Endothelial cell of umbilical vein (primary cell): ENCODE measurements at regions not wholly inside any gene's neighbourhood (a gene's known extent, or its start where the extent isn't known, plus 50 kb on each side); places are given as distances from the start of the nearest gene placed in this dataset.

ENCODE experiments used
- BruUV-seq: library from RNA; stranded (reverse); fragments of 400-500 nt; replicated peaks from 2 replicates; lab custom pipeline; 2021; lab: Mats Ljungman, UMichigan
- CTCF ChIA-PET: fragments of 300-600, 350-600 bp; sonication (Branson Sonifier 250); formaldehyde crosslinking; loops from one replicate; lab custom pipeline; 2021; ENCODE audit warnings: antibody characterized with exemption, inconsistent platforms; lab: Charles Lee
- POLR2A ChIA-PET: fragments of 300-600, 350-600 bp; sonication (Branson Sonifier 250); formaldehyde crosslinking; loops from one replicate; lab custom pipeline; 2021; ENCODE audit warnings: antibody characterized with exemption, inconsistent platforms; lab: Charles Lee
- DNase-seq: peaks from one replicate; pipeline ENCODE4 v3.0.0-alpha.2; 2011; ENCODE audit warnings: low read depth, low spot score
- FAIRE-seq: peaks from 2 replicates; lab custom pipeline; 2011; peaks lifted over from hg19 to GRCh38; lab: Jason Lieb, UNC
- H2AFZ ChIP-seq: 2 replicates; pipeline ENCODE4 v1.6.0; 2012; ENCODE audit warnings: low read depth, low read length, control low read depth, inconsistent platforms
- H3K27ac ChIP-seq: 2 replicates; pipeline ENCODE4 v1.5.1; 2011; ENCODE audit warnings: low read depth, mild to moderate bottlenecking, control low read depth, low read length, moderate library complexity; ENCODE audit not compliant: insufficient read depth
- H3K27me3 ChIP-seq, 2 experiments: 2 replicates each; pipeline versions ENCODE4 v1.6.0 to v1.6.1; 2011; ENCODE audit warnings: low read length in 2 of 2, mixed read lengths in 1 of 2; ENCODE audit not compliant: control insufficient read depth in 2 of 2, insufficient read depth in 2 of 2
- H3K36me3 ChIP-seq, 2 experiments: 2 replicates in 1 of 2; 3 replicates in 1 of 2; pipeline ENCODE4 v1.5.1; 2011; ENCODE audit warnings: low read length in 2 of 2, mild to moderate bottlenecking in 1 of 2, moderate library complexity in 1 of 2; ENCODE audit not compliant: control insufficient read depth in 2 of 2, insufficient read depth in 2 of 2; ENCODE audit errors: extremely low read depth in 1 of 2
- H3K4me1 ChIP-seq: 3 replicates; pipeline ENCODE4 v1.5.1; 2011; ENCODE audit warnings: mild to moderate bottlenecking, low read length; ENCODE audit not compliant: control insufficient read depth, insufficient read depth; ENCODE audit errors: extremely low read depth
- H3K4me2 ChIP-seq: 2 replicates; pipeline ENCODE4 v1.6.1; 2011; ENCODE audit warnings: low read length, control low read depth, mixed read lengths; ENCODE audit not compliant: insufficient read depth
- H3K4me3 ChIP-seq, 3 experiments: fragments of 200-600 bp in 1 of 3; sonication (generic), shearing (Covaris generic) in 1 of 3; replicated peaks in 1 of 3; 2 replicates each; pipeline ENCODE4 v1.5.1; 2011 to 2016; ENCODE audit warnings: control low read depth in 3 of 3, low read length in 3 of 3, mild to moderate bottlenecking in 2 of 3, inconsistent platforms in 1 of 3, low read depth in 1 of 3, moderate library complexity in 1 of 3; ENCODE audit not compliant: insufficient read depth in 1 of 3
- H3K79me2 ChIP-seq: 2 replicates; pipeline ENCODE4 v1.6.0; 2012; ENCODE audit warnings: low read length, inconsistent platforms; ENCODE audit not compliant: control insufficient read depth, insufficient read depth
- H3K9ac ChIP-seq: replicated peaks from 2 replicates; pipeline ENCODE3; 2011; ENCODE audit warnings: low read length, control low read depth; ENCODE audit not compliant: insufficient read depth; ENCODE audit errors: extremely low read depth
- H3K9me1 ChIP-seq: replicated peaks from 3 replicates; pipeline ENCODE4 v1.6.0; 2011; ENCODE audit warnings: mild to moderate bottlenecking, low read length; ENCODE audit not compliant: control insufficient read depth, insufficient read depth; ENCODE audit errors: extremely low read depth
- H3K9me3 ChIP-seq: replicated peaks from 2 replicates; pipeline ENCODE4 v1.5.1; 2012; ENCODE audit warnings: low read length, inconsistent platforms; ENCODE audit not compliant: control insufficient read depth, insufficient read depth
- H4K20me1 ChIP-seq: replicated peaks from 2 replicates; pipeline ENCODE3; 2011; ENCODE audit warnings: mild to moderate bottlenecking, low read length; ENCODE audit not compliant: control insufficient read depth, insufficient read depth; ENCODE audit errors: extremely low read depth
- EZH2 ChIP-seq: IDR thresholded peaks from 2 replicates; pipeline ENCODE4 v1.6.1; 2012; ENCODE audit warnings: borderline replicate concordance, low read depth, mild to moderate bottlenecking, moderate library complexity, low read length, inconsistent platforms; ENCODE audit not compliant: severe bottlenecking
- FOS ChIP-seq: IDR thresholded peaks from 2 replicates; pipeline ENCODE4 v1.6.1; 2011; ENCODE audit warnings: mild to moderate bottlenecking, low read length, moderate library complexity, borderline replicate concordance; ENCODE audit not compliant: insufficient read depth
- GATA2 ChIP-seq: IDR thresholded peaks from 2 replicates; pipeline ENCODE4 v1.7.0; 2011; ENCODE audit warnings: low read depth, mild to moderate bottlenecking, moderate library complexity, mixed read lengths, low read length; ENCODE audit not compliant: insufficient read length, insufficient read depth
- JUN ChIP-seq: IDR thresholded peaks from 2 replicates; pipeline ENCODE4 v1.6.1; 2011; ENCODE audit warnings: borderline replicate concordance, low read depth; ENCODE audit not compliant: insufficient read length, insufficient read depth
- MYC ChIP-seq: IDR thresholded peaks from one replicate; pipeline ENCODE4 v1.6.1; 2011; ENCODE audit warnings: mild to moderate bottlenecking, low read depth, low read length
- POLR2A ChIP-seq: IDR thresholded peaks from 2 replicates; pipeline ENCODE4 v1.6.1; 2012; ENCODE audit warnings: low read depth, mild to moderate bottlenecking, control low read depth, low read length
- POLR2AphosphoS5 ChIP-seq: IDR thresholded peaks from 2 replicates; pipeline ENCODE4 v1.6.1; 2012; ENCODE audit warnings: low read depth, mild to moderate bottlenecking, control low read depth, low read length, moderate library complexity; ENCODE audit not compliant: insufficient read depth
- dilution Hi-C: fragments of 300-500 bp; cut with MboI; formaldehyde crosslinking; loops from one replicate; pipeline ENCODE4 v1.15.0; 2019; ENCODE audit warnings: low sequenced_read_pairs; ENCODE audit not compliant: extremely low pct_ligation_motif_present
- intact Hi-C: fragments of 100-400 bp; cut with micrococcal nuclease; formaldehyde crosslinking; loops from one replicate; pipeline ENCODE4 v1.10.0; 2022
- TF ChIP-seq, protein P1 (sequence below): IDR thresholded peaks from 2 replicates; pipeline ENCODE4 v1.6.1; 2011; ENCODE audit not compliant: insufficient read depth, insufficient read length
- TF ChIP-seq, protein P2 (sequence below), 2 donors: IDR thresholded peaks; 1 replicate in 1 of 2; 2 replicates in 1 of 2; pipeline ENCODE4 v1.5.1; 2011; ENCODE audit warnings: low read length in 2 of 2, mild to moderate bottlenecking in 2 of 2, moderate library complexity in 2 of 2, control low read depth in 1 of 2, inconsistent platforms in 1 of 2, low read depth in 1 of 2; ENCODE audit not compliant: insufficient read depth in 1 of 2; ENCODE audit errors: extremely low read depth in 1 of 2

- Histone ChIP-seq H3K4me2 (no peak overlapping the region), H3K4me1 (no peaks in the 10 kb centered on the region), H3K9ac (no peak overlapping the region), H3K4me3 (no peak overlapping the region), H3K27me3 (peaks cover 5 to 12% of the 10 kb centered on the region in 2 experiments), H3K27ac (no peak overlapping the region), H3K36me3 (no peaks in the 10 kb centered on the region), H3K9me3 (no peaks in the 10 kb centered on the region), H2AFZ (no peak overlapping the region), H3K79me2 (no peaks in the 10 kb centered on the region), H4K20me1 (no peaks in the 10 kb centered on the region), H3K9me1 (no peaks in the 10 kb centered on the region)
- BruUV-seq: no TSS peak
- DNase-seq (no peak), FAIRE-seq (no peak)
- no peak for TF ChIP-seq POLR2A
- no peak for TF ChIP-seq MYC
- TF ChIP-seq, protein P1, sequence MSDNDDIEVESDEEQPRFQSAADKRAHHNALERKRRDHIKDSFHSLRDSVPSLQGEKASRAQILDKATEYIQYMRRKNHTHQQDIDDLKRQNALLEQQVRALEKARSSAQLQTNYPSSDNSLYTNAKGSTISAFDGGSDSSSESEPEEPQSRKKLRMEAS: no peak
- no peak for TF ChIP-seq JUN
- TF ChIP-seq FOS: no peak
- TF ChIP-seq, protein P2, sequence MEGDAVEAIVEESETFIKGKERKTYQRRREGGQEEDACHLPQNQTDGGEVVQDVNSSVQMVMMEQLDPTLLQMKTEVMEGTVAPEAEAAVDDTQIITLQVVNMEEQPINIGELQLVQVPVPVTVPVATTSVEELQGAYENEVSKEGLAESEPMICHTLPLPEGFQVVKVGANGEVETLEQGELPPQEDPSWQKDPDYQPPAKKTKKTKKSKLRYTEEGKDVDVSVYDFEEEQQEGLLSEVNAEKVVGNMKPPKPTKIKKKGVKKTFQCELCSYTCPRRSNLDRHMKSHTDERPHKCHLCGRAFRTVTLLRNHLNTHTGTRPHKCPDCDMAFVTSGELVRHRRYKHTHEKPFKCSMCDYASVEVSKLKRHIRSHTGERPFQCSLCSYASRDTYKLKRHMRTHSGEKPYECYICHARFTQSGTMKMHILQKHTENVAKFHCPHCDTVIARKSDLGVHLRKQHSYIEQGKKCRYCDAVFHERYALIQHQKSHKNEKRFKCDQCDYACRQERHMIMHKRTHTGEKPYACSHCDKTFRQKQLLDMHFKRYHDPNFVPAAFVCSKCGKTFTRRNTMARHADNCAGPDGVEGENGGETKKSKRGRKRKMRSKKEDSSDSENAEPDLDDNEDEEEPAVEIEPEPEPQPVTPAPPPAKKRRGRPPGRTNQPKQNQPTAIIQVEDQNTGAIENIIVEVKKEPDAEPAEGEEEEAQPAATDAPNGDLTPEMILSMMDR (IDR thresholded peaks at IDR 0.05; ENCODE audit: extremely low read depth in 1 of 2, insufficient read depth in 1 of 2, low read depth in 1 of 2, low read length in 2 of 2): no peak
- no peak for TF ChIP-seq EZH2
- TF ChIP-seq POLR2AphosphoS5: no peak
- no peak for TF ChIP-seq GATA2
- CTCF ChIA-PET: interaction anchor here (5.7 to 18.8 kb wide), 2 partner anchors 10 to 298 kb away, joined by 86 to 994 read pairs; no protein-coding TSS in a partner anchor
- dilution Hi-C loops (loop anchor here (25.0 kb wide), 1 partner anchor 286 kb away; no protein-coding TSS in a partner anchor), intact Hi-C loops (no loop called here)
- POLR2A ChIA-PET: no interaction called here
These were observed 66.8 kb upstream of the SEC11C start for GRCh38 chr18:59072727-59073421.
